Type B pancreatic cell (in vitro differentiated cells): ENCODE measurements at regions not wholly inside any gene's neighbourhood (a gene's known extent, or its start where the extent isn't known, plus 50 kb on each side); places are given as distances from the start of the nearest gene placed in this dataset.

ENCODE experiments used
- DNase-seq: peaks from one replicate; pipeline ENCODE4 v3.0.0; 2021; ENCODE audit warnings: mixed read lengths; ENCODE audit not compliant: unreplicated experiment; ENCODE audit errors: extremely low spot score
- H3K27ac Mint-ChIP-seq: 2 replicates; pipeline ENCODE4 v1.8.0; 2021; ENCODE audit warnings: mild to moderate bottlenecking, mixed read lengths
- H3K27me3 Mint-ChIP-seq: 2 replicates; pipeline ENCODE4 v1.8.0; 2021; ENCODE audit warnings: mixed read lengths
- H3K36me3 Mint-ChIP-seq: 2 replicates; pipeline ENCODE4 v1.8.0; 2021; ENCODE audit warnings: mixed read lengths
- H3K4me1 Mint-ChIP-seq: one replicate; pipeline ENCODE4 v1.8.0; 2021; ENCODE audit warnings: mixed read lengths; ENCODE audit not compliant: unreplicated experiment
- H3K4me3 Mint-ChIP-seq: 2 replicates; pipeline ENCODE4 v1.8.0; 2021; ENCODE audit warnings: mild to moderate bottlenecking, mixed read lengths
- H3K9me3 Mint-ChIP-seq: 2 replicates; pipeline ENCODE4 v1.8.0; 2021; ENCODE audit warnings: mixed read lengths
- TF ChIP-seq, protein P1 (sequence below): fragments of 200-600 bp; sonication (generic); conservative IDR thresholded peaks from 2 replicates; pipeline ENCODE4 v1.5.0; 2021; ENCODE audit warnings: antibody characterized with exemption, mild to moderate bottlenecking

DNA sequence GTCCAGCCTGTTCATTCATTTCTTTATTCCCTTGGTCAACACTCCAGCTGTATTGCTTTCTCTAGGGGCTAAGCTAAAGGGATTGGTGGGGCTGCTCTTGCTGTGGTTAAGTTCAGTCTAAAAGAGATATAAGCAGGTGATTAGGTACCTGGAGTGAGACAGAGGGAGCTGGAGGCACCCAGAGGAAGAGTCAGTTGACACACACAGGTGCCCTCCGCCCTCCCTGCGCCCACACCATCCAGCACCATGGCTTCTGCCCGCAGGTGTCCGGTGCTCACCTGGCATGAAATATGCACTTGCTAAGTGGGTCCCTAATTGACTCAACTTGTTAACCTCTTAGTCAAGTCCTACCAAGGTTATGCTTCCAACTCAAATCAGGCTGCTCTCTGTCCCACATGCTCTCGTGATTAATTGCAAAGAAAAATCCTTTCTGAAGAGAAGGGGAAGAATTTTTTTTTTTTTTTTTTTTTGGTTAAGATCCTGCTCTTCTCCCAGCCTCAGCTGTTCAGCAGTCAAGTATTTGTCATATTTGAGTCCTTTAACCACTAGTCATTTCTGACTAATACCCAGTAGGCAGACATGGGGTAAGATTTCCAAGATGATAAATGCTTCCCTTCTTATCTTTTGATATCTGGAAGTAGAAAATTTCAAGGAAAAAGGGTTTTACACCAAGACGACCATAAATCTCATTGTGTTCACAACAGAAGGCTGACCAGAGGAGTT, 199.8 kb upstream of the WSCD1 start:
- Mint-ChIP-seq H3K27me3 (peaks cover 22% of the 10 kb centered on the region), H3K4me1 (peaks cover 3% of the 10 kb centered on the region), H3K36me3 (no peaks in the 10 kb centered on the region), H3K9me3 (no peaks in the 10 kb centered on the region), H3K4me3 (no peak overlapping the region), H3K27ac (no peak overlapping the region)
- TF ChIP-seq, protein P1, sequence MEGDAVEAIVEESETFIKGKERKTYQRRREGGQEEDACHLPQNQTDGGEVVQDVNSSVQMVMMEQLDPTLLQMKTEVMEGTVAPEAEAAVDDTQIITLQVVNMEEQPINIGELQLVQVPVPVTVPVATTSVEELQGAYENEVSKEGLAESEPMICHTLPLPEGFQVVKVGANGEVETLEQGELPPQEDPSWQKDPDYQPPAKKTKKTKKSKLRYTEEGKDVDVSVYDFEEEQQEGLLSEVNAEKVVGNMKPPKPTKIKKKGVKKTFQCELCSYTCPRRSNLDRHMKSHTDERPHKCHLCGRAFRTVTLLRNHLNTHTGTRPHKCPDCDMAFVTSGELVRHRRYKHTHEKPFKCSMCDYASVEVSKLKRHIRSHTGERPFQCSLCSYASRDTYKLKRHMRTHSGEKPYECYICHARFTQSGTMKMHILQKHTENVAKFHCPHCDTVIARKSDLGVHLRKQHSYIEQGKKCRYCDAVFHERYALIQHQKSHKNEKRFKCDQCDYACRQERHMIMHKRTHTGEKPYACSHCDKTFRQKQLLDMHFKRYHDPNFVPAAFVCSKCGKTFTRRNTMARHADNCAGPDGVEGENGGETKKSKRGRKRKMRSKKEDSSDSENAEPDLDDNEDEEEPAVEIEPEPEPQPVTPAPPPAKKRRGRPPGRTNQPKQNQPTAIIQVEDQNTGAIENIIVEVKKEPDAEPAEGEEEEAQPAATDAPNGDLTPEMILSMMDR = no peak
- DNase-seq = no peak

DNA sequence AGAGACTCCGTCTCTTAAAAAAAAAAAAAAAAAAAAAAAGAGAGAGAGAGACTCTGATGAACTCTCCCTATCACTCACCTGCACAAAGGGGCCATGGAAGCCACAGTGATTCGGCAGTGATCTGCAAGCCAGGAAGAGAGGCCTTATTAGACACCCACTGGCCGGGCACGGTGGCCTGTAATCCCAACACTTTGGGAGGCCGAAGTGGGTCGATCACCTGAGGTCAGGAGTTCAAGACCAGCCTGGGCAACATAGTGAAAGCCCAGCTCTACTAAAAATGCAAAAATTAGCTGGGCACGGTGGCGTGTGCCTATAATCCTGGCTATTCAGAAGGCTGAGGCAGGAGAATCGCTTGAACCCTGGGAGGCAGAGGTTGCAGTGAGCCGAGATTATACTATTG, 198.5 kb upstream of the WSCD1 start:
- TF ChIP-seq, protein P1 = no peak
- DNase-seq = no peak
- H3K4me3 Mint-ChIP-seq = no peak overlapping the region
- no peak overlapping the region for H3K27ac Mint-ChIP-seq
- H3K27me3 Mint-ChIP-seq = peaks cover 27% of the 10 kb centered on the region
- H3K36me3 Mint-ChIP-seq = no peaks in the 10 kb centered on the region
- H3K4me1 Mint-ChIP-seq = peaks cover 3% of the 10 kb centered on the region
- no peaks in the 10 kb centered on the region for H3K9me3 Mint-ChIP-seq

DNA sequence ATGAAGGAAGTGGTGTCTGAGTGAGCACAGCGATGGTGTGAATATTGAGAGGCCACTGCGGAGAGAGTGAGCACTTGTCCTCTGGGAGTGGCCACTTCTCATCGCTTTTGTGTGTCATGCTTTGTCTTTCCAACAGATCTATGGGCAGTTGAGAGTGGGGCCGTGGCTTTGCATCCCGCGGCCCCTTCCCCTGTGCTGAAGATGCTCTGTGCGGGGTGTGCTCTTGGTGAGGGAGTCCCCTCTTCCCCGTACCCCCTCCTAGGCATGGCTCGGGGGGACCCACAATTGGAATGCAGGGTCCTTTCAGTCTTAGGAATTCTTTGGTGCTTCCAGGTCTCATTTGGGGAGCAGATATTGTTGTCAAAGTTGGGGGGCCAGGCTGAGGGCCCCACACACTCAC, 197.3 kb upstream of the WSCD1 start:
- no peak for DNase-seq
- Mint-ChIP-seq H3K4me3 (no peak overlapping the region), H3K9me3 (no peaks in the 10 kb centered on the region), H3K4me1 (peaks cover 3% of the 10 kb centered on the region), H3K27me3 (peaks cover 27% of the 10 kb centered on the region), H3K36me3 (no peaks in the 10 kb centered on the region), H3K27ac (no peak overlapping the region)
- TF ChIP-seq, protein P1 = no peak

GRCh38 chr17:5873781-5874180, 196.4 kb upstream of the WSCD1 start:
- H3K36me3 Mint-ChIP-seq = no peaks in the 10 kb centered on the region
- no peak overlapping the region for H3K27ac Mint-ChIP-seq
- peaks cover 3% of the 10 kb centered on the region for H3K4me1 Mint-ChIP-seq
- no peak for DNase-seq
- H3K4me3 Mint-ChIP-seq = no peak overlapping the region
- TF ChIP-seq, protein P1 = no peak
- H3K9me3 Mint-ChIP-seq = no peaks in the 10 kb centered on the region
- H3K27me3 Mint-ChIP-seq = peaks cover 31% of the 10 kb centered on the region

DNA sequence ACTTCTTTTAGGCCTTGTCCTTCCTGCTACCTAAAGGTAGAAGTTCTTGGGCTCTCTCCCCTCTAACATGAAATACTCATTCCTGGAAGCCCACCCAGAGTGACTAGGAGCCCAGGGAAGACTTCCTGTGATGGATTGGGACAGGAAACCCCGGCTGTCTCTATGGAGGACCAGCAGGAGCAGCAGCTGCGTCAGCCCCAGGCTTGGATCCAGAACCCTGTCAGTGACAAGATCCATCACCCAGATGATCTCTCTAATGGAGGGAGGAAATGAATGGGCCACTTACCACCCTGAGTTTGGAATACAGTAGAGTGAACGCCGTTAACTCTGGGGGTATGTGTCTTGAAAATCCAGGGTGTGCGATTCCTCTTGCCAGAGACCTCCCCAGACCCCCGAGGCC, 195.7 kb upstream of the WSCD1 start:
- Mint-ChIP-seq H3K4me3 (no peak overlapping the region), H3K27ac (no peak overlapping the region), H3K4me1 (peaks cover 3% of the 10 kb centered on the region), H3K9me3 (no peaks in the 10 kb centered on the region), H3K36me3 (no peaks in the 10 kb centered on the region), H3K27me3 (peaks cover 31% of the 10 kb centered on the region)
- TF ChIP-seq, protein P1 = no peak
- no peak for DNase-seq
